ENCODE measurements at regions not wholly inside any gene's neighbourhood (a gene's known extent, or its start where the extent isn't known, plus 50 kb on each side); places are given as distances from the start of the nearest gene placed in this dataset.

DNA sequence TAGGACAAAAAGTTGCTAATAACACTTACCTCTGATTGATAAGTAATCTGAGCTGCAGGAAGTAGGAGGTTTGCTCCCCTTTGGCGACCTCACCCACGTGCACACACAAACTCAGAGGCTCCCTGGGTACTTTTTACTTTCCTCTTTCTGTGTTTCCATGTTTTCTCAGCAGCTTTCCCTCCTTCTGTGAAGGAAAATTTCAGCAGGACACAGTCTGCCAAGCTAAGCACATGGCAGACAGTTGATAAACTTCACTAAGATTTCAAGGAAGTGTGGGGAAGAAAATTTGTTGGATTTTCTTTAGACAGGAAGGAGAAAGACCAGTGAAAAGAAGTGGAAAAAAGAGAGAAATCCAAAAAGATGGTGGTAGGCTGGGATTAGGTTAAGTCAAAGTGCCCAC, 215.5 kb upstream of the ARG1 start:
- no peak for DNase-seq (ENCODE audit: low read depth)
- H3K4me3 ChIP-seq (ENCODE audit: low read length) = no peak overlapping the region
- TF ChIP-seq, protein P1, sequence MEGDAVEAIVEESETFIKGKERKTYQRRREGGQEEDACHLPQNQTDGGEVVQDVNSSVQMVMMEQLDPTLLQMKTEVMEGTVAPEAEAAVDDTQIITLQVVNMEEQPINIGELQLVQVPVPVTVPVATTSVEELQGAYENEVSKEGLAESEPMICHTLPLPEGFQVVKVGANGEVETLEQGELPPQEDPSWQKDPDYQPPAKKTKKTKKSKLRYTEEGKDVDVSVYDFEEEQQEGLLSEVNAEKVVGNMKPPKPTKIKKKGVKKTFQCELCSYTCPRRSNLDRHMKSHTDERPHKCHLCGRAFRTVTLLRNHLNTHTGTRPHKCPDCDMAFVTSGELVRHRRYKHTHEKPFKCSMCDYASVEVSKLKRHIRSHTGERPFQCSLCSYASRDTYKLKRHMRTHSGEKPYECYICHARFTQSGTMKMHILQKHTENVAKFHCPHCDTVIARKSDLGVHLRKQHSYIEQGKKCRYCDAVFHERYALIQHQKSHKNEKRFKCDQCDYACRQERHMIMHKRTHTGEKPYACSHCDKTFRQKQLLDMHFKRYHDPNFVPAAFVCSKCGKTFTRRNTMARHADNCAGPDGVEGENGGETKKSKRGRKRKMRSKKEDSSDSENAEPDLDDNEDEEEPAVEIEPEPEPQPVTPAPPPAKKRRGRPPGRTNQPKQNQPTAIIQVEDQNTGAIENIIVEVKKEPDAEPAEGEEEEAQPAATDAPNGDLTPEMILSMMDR (conservative IDR thresholded peaks at IDR 0.05; ENCODE audit: low read depth, low read length) = no peak

DNA sequence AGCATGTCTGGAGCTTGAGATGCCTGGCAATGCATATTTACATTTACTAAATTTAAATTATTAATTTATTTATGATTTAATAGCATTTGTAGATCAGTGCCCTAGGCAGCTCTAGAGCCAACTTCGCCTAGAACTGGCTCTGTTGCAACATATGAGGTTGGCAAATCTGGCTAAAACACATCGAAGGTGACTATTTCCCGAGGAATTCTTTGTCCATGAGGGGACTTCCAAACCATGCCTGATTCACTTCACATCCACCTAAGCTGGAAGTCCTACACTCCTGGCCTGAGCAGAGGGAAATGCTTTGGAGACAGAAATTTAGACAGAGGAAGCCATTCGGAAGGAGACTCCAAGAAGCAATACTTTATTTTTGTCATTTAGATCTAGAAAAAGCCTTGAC, 211.0 kb upstream of the ARG1 start:
- no peak overlapping the region for H3K4me3 ChIP-seq (ENCODE audit: low read length)
- DNase-seq (ENCODE audit: low read depth) = no peak
- TF ChIP-seq, protein P1 (conservative IDR thresholded peaks at IDR 0.05; ENCODE audit: low read depth, low read length) = no peak

DNA sequence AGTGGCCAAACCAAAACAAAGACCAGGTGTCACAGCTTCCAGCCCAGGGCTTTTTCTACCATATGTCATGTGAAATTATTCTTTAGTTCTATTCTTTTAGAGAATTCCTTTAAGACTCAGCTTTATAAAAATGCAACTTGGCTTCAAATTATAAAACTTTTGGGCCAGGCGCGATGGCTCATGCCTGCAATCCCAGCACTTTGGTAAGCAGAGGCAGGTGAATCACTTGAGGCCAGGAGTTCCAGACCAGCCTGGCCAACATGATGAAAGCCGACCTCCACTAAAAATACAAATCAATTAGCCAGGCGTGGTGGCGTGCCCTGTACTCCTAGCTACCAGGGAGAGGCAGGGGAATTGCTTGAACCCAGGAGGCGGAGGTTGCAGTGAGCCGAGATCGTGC, 210.3 kb upstream of the ARG1 start:
- H3K4me3 ChIP-seq (ENCODE audit: low read length) = no peak overlapping the region
- TF ChIP-seq, protein P1 (conservative IDR thresholded peaks at IDR 0.05; ENCODE audit: low read depth, low read length) = no peak
- no peak for DNase-seq (ENCODE audit: low read depth)

GRCh38 chr6:131363947-131364834, 208.8 kb upstream of the ARG1 start:
- TF ChIP-seq, protein P1 (conservative IDR thresholded peaks at IDR 0.05; ENCODE audit: low read depth, low read length) = no peak
- H3K4me3 ChIP-seq (ENCODE audit: low read length) = no peak overlapping the region
- DNase-seq (ENCODE audit: low read depth) = no peak

DNA sequence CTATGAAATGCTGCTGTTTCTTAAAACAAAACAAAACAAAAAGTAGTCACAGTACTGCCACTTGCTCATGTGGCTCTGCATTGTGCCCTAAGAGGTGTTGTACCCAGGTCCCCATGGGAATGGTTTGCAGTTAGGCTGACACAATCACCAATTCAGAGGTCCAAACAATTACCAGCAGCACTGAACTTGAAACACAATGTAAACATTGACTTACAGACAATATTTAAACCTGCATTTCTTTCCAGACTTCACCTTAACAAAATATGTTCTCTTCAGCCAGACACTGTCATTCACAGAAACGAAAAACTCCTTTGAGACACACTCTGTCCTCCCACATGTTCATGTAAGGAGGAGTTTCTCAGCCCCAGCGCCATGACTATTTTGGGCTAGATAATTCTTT, 206.8 kb upstream of the ARG1 start:
- no peak overlapping the region for H3K4me3 ChIP-seq (ENCODE audit: low read length)
- TF ChIP-seq, protein P1 (conservative IDR thresholded peaks at IDR 0.05; ENCODE audit: low read depth, low read length) = no peak

GRCh38 chr6:131367206-131367873, 205.7 kb upstream of the ARG1 start:
- TF ChIP-seq, protein P1 (conservative IDR thresholded peaks at IDR 0.05; ENCODE audit: low read depth, low read length) = no peak
- no peak overlapping the region for H3K4me3 ChIP-seq (ENCODE audit: low read length)
- DNase-seq (ENCODE audit: low read depth) = no peak

More for the DNA sequence above, 206.8 kb upstream of the ARG1 start:
- no peak for DNase-seq (ENCODE audit: low read depth)
